RWPE2 (cell line): ENCODE measurements at regions not wholly inside any gene's neighbourhood (a gene's known extent, or its start where the extent isn't known, plus 50 kb on each side); places are given as distances from the start of the nearest gene placed in this dataset.

Source experiments
- ATAC-seq: fragments of 200-7000 bp; cut with Tn5 transposase; 3 replicates; pipeline ENCODE4 v1.9.1; 2021; ENCODE audit warnings: low read depth
- DNase-seq: peaks from one replicate; pipeline ENCODE4 v3.0.0-alpha.2; 2020; ENCODE audit warnings: low spot score
- H3K27ac ChIP-seq: fragments of 450-650 bp; 2 replicates; pipeline ENCODE4 v1.5.1; 2017; ENCODE audit warnings: mild to moderate bottlenecking; ENCODE audit not compliant: poor library complexity, severe bottlenecking
- H3K27me3 ChIP-seq: fragments of 250-450 bp; sonication (Bioruptor Pico); 2 replicates; pipeline ENCODE4 v1.5.1; 2021; ENCODE audit warnings: mild to moderate bottlenecking, moderate library complexity; ENCODE audit not compliant: insufficient read depth, poor library complexity, severe bottlenecking
- H3K36me3 ChIP-seq: fragments of 250-450 bp; sonication (Bioruptor Pico); 2 replicates; pipeline ENCODE4 v1.5.1; 2020; ENCODE audit warnings: low read depth, mild to moderate bottlenecking, moderate library complexity
- H3K4me1 ChIP-seq: fragments of 250-450 bp; sonication (Bioruptor Pico); 2 replicates; pipeline ENCODE4 v1.5.1; 2021; ENCODE audit warnings: mild to moderate bottlenecking, moderate library complexity; ENCODE audit not compliant: insufficient read depth, poor library complexity, severe bottlenecking
- H3K4me3 ChIP-seq: fragments of 250-450 bp; sonication (Bioruptor Pico); 2 replicates; pipeline ENCODE4 v1.5.1; 2021; ENCODE audit warnings: mild to moderate bottlenecking, moderate library complexity; ENCODE audit not compliant: severe bottlenecking
- H3K9me3 ChIP-seq: fragments of 250-450 bp; sonication (Bioruptor Pico); 2 replicates; pipeline ENCODE4 v1.5.1; 2021; ENCODE audit warnings: mild to moderate bottlenecking, moderate library complexity; ENCODE audit not compliant: severe bottlenecking
- CTCF ChIP-seq: fragments of 450-650 bp; IDR thresholded peaks from one replicate; pipeline ENCODE4 v1.5.1; 2017; ENCODE audit warnings: mild to moderate bottlenecking, moderate library complexity; ENCODE audit not compliant: poor library complexity, severe bottlenecking

GRCh38 chr18:73918816-73919215 lies 228.8 kb downstream of the FBXO15 start:
- Histone ChIP-seq H3K27ac (no peak overlapping the region), H3K4me3 (no peak overlapping the region), H3K9me3 (no peaks in the 10 kb centered on the region), H3K36me3 (no peaks in the 10 kb centered on the region), H3K27me3 (peaks cover 6% of the 10 kb centered on the region), H3K4me1 (no peaks in the 10 kb centered on the region)
- ATAC-seq (no peak), DNase-seq (no peak)
- no peak for TF ChIP-seq CTCF

GRCh38 chr18:73917046-73917445 lies 230.6 kb downstream of the FBXO15 start:
- Histone ChIP-seq H3K9me3 (no peaks in the 10 kb centered on the region), H3K27ac (no peak overlapping the region), H3K4me1 (no peaks in the 10 kb centered on the region), H3K36me3 (no peaks in the 10 kb centered on the region), H3K27me3 (peaks cover 6% of the 10 kb centered on the region), H3K4me3 (no peak overlapping the region)
- DNase-seq (no peak), ATAC-seq (no peak)
- no peak for TF ChIP-seq CTCF

- DNase-seq (no peak), ATAC-seq (no peak)
- Histone ChIP-seq H3K36me3 (no peaks in the 10 kb centered on the region), H3K27ac (no peak overlapping the region), H3K9me3 (no peaks in the 10 kb centered on the region), H3K4me3 (no peak overlapping the region), H3K27me3 (peaks cover 3% of the 10 kb centered on the region), H3K4me1 (no peaks in the 10 kb centered on the region)
- no peak for TF ChIP-seq CTCF
Observed at GRCh38 chr18:73913505-73913904, 234.1 kb downstream of the FBXO15 start.

- peak; percentile 83 for ATAC-seq
- H3K9me3 ChIP-seq, result no peaks in the 10 kb centered on the region
- no peak overlapping the region for H3K4me3 ChIP-seq
- H3K27me3 ChIP-seq, result peaks cover 5% of the 10 kb centered on the region
- DNase-seq, result no peak
- H3K4me1 ChIP-seq, result no peaks in the 10 kb centered on the region
- no peak overlapping the region for H3K27ac ChIP-seq
- no peak for TF ChIP-seq CTCF
- no peaks in the 10 kb centered on the region for H3K36me3 ChIP-seq
Observed at GRCh38 chr18:73908323-73908722, 239.3 kb downstream of the FBXO15 start.

- Histone ChIP-seq H3K4me1 (no peaks in the 10 kb centered on the region), H3K36me3 (no peaks in the 10 kb centered on the region), H3K4me3 (no peak overlapping the region), H3K27ac (no peak overlapping the region), H3K9me3 (no peaks in the 10 kb centered on the region), H3K27me3 (peaks cover 5% of the 10 kb centered on the region)
- DNase-seq (no peak), ATAC-seq (no peak)
- TF ChIP-seq CTCF, result no peak
Observed at GRCh38 chr18:73901566-73901965, 246.1 kb downstream of the FBXO15 start.
